MM.1S (cell line): ENCODE measurements at regions not wholly inside any gene's neighbourhood (a gene's known extent, or its start where the extent isn't known, plus 50 kb on each side); places are given as distances from the start of the nearest gene placed in this dataset.

Experiments
- DNase-seq: peaks from one replicate; pipeline ENCODE4 v3.0.0-alpha.2; 2015
- H2AFZ ChIP-seq: fragments of 300-600 bp; sonication (generic); 2 replicates; pipeline ENCODE4 v1.6.0; 2016; ENCODE audit warnings: antibody characterized with exemption, low read length
- H3F3A ChIP-seq: fragments of 300-600 bp; sonication (generic); 2 replicates; pipeline ENCODE4 v1.6.1; 2016; ENCODE audit warnings: mild to moderate bottlenecking, antibody characterized with exemption, low read length, moderate library complexity, mixed read lengths; ENCODE audit not compliant: insufficient read depth
- H3K27ac ChIP-seq: fragments of 300-600 bp; sonication (generic); 2 replicates; pipeline ENCODE4 v1.5.1; 2016; ENCODE audit warnings: mild to moderate bottlenecking, low read length
- H3K27me3 ChIP-seq: fragments of 300-600 bp; sonication (generic); replicated peaks from 2 replicates; pipeline ENCODE4 v1.6.0; 2016; ENCODE audit warnings: low read length; ENCODE audit not compliant: insufficient read depth
- H3K36me3 ChIP-seq: fragments of 300-600 bp; sonication (generic); replicated peaks from 2 replicates; pipeline ENCODE4 v1.6.1; 2016; ENCODE audit warnings: mild to moderate bottlenecking, low read length, mixed read lengths; ENCODE audit not compliant: insufficient read depth
- H3K4me1 ChIP-seq: fragments of 300-600 bp; sonication (generic); 2 replicates; pipeline ENCODE4 v1.6.1; 2016; ENCODE audit warnings: low read length, mixed read lengths
- H3K4me2 ChIP-seq: fragments of 300-600 bp; sonication (generic); 2 replicates; pipeline ENCODE4 v1.6.0; 2016; ENCODE audit warnings: low read depth, low read length
- H3K4me3 ChIP-seq: fragments of 300-600 bp; sonication (generic); 2 replicates; pipeline ENCODE4 v1.5.1; 2016; ENCODE audit warnings: low read length, mixed read lengths
- H3K79me2 ChIP-seq: fragments of 300-600 bp; sonication (generic); 2 replicates; pipeline ENCODE4 v1.6.1; 2016; ENCODE audit warnings: mixed run types, low read length, mixed read lengths
- H3K9ac ChIP-seq: fragments of 300-600 bp; sonication (generic); 2 replicates; pipeline ENCODE4 v1.6.1; 2016; ENCODE audit warnings: low read length, mixed read lengths
- H3K9me2 ChIP-seq: fragments of 300-600 bp; sonication (generic); replicated peaks from 2 replicates; pipeline ENCODE4 v1.6.1; 2016; ENCODE audit warnings: mild to moderate bottlenecking, low read length, mixed read lengths; ENCODE audit not compliant: insufficient read depth
- H3K9me3 ChIP-seq: fragments of 300-600 bp; sonication (generic); replicated peaks from 2 replicates; pipeline ENCODE4 v1.6.1; 2016; ENCODE audit warnings: mild to moderate bottlenecking, low read length, mixed read lengths; ENCODE audit not compliant: insufficient read depth
- H4K20me1 ChIP-seq: fragments of 300-600 bp; sonication (generic); 2 replicates; pipeline ENCODE4 v1.6.1; 2016; ENCODE audit warnings: mild to moderate bottlenecking, low read length, moderate library complexity, mixed read lengths; ENCODE audit not compliant: insufficient read depth
- EZH2 ChIP-seq: fragments of 300-600 bp; sonication (generic); optimal IDR thresholded peaks from 2 replicates; pipeline ENCODE3; 2017; ENCODE audit warnings: low read depth, mild to moderate bottlenecking, antibody characterized with exemption, low read length, mixed read lengths
- EZH2phosphoT487 ChIP-seq: fragments of 300-600 bp; sonication (generic); IDR thresholded peaks from 2 replicates; pipeline ENCODE4 v1.6.1; 2018; ENCODE audit warnings: antibody characterized with exemption, low read length
- TF ChIP-seq, protein P1 (sequence below): fragments of 300-600 bp; sonication (generic); IDR thresholded peaks from 2 replicates; pipeline ENCODE4 v1.5.1; 2016; ENCODE audit warnings: antibody characterized with exemption, low read length, mixed read lengths

DNA sequence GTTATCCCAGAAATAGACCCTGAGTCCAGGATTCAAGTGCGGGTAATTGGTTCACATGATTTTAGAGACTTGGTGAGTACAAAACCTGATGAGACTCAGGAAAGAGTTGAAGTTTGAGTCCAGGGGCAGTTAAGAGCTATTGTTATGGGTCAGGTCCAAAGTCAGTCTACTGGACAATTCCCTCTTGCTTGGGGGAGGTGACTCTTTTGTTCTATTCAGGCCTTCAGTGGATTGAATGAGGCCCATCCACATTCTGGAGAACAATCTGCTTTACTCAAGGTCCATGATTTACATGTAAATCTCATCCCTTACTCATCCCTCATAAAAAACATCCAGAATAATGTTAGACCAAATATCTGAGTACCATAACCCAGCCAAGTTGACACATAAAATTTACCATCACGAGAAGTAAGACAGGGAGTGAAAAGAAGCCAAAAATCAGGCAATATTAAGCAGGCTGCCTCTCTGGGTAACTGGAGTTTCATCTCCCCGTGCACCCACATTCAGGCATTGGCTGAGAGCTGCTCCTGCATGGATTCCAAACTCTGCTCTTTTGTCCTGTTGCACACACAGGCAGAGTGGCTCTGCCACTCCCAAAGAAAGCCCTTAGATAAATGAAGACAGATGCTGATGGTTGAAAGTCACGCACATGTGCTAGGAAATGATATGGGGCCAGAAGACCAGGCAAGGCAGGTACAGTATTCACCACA, 156.0 kb upstream of the SALL1 start:
- Histone ChIP-seq H3K27ac (no peak overlapping the region), H2AFZ (no peak overlapping the region), H3F3A (no peaks in the 10 kb centered on the region), H3K9me3 (no peaks in the 10 kb centered on the region), H3K4me3 (no peak overlapping the region), H3K79me2 (no peaks in the 10 kb centered on the region), H3K36me3 (no peaks in the 10 kb centered on the region), H3K9ac (no peak overlapping the region), H3K4me2 (no peak overlapping the region), H3K4me1 (no peaks in the 10 kb centered on the region), H3K27me3 (no peaks in the 10 kb centered on the region), H4K20me1 (no peaks in the 10 kb centered on the region), H3K9me2 (no peaks in the 10 kb centered on the region)
- no peak for DNase-seq
- TF ChIP-seq EZH2, result no peak
- TF ChIP-seq EZH2phosphoT487, result no peak
- TF ChIP-seq, protein P1, sequence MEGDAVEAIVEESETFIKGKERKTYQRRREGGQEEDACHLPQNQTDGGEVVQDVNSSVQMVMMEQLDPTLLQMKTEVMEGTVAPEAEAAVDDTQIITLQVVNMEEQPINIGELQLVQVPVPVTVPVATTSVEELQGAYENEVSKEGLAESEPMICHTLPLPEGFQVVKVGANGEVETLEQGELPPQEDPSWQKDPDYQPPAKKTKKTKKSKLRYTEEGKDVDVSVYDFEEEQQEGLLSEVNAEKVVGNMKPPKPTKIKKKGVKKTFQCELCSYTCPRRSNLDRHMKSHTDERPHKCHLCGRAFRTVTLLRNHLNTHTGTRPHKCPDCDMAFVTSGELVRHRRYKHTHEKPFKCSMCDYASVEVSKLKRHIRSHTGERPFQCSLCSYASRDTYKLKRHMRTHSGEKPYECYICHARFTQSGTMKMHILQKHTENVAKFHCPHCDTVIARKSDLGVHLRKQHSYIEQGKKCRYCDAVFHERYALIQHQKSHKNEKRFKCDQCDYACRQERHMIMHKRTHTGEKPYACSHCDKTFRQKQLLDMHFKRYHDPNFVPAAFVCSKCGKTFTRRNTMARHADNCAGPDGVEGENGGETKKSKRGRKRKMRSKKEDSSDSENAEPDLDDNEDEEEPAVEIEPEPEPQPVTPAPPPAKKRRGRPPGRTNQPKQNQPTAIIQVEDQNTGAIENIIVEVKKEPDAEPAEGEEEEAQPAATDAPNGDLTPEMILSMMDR, result no peak

DNA sequence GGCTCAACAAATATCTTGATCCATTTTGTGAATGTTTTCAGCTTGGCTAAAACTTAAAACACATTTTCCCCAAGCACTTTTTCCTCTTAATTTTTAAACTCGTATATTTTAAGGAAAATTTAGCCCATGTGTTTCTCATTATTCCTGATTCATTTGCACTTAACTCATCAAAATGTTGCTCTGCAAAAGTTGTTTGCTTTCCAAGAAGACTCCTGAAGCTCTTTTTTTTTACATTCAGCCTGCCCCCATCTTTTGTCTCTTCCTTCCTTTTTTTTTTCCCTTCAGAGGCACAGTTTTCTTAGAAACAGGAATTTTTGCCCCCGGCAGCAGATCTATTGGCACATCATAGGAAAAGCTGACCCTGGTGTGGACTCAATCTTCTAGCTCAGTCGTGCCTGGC, 155.0 kb upstream of the SALL1 start:
- Histone ChIP-seq H3K9ac (no peak overlapping the region), H2AFZ (no peak overlapping the region), H3K4me1 (no peaks in the 10 kb centered on the region), H4K20me1 (no peaks in the 10 kb centered on the region), H3F3A (no peaks in the 10 kb centered on the region), H3K36me3 (no peaks in the 10 kb centered on the region), H3K9me2 (no peaks in the 10 kb centered on the region), H3K27ac (no peak overlapping the region), H3K4me3 (no peak overlapping the region), H3K4me2 (no peak overlapping the region), H3K9me3 (no peaks in the 10 kb centered on the region), H3K79me2 (no peaks in the 10 kb centered on the region), H3K27me3 (no peaks in the 10 kb centered on the region)
- no peak for TF ChIP-seq EZH2
- TF ChIP-seq, protein P1, result no peak
- no peak for DNase-seq

DNA sequence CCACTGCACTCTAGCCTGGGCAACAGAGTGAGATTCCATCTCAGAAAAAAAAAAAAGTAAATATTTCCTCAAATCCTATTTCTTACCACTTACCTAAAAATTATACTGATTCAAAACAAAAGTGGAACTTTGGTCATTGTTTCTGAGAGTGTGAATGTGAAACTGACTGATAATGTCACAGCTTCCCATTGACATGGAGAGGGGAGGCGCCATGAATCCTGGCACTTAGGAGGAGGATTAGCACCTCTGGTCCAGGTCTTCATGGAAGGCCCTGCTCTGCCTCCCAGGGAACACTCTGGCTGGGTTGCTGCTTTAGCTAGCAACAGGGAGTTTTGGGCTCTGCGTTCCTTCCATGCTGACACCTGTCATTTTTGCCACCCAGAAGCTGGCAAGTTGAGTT, 154.3 kb upstream of the SALL1 start:
- TF ChIP-seq EZH2phosphoT487, result no peak
- no peak for TF ChIP-seq EZH2
- TF ChIP-seq, protein P1, result no peak
- Histone ChIP-seq H3K4me2 (no peak overlapping the region), H3F3A (no peaks in the 10 kb centered on the region), H3K27me3 (no peaks in the 10 kb centered on the region), H4K20me1 (no peaks in the 10 kb centered on the region), H3K9me2 (no peaks in the 10 kb centered on the region), H2AFZ (no peak overlapping the region), H3K9me3 (no peaks in the 10 kb centered on the region), H3K4me1 (no peaks in the 10 kb centered on the region), H3K27ac (no peak overlapping the region), H3K9ac (no peak overlapping the region), H3K36me3 (no peaks in the 10 kb centered on the region), H3K4me3 (no peak overlapping the region), H3K79me2 (no peaks in the 10 kb centered on the region)
- DNase-seq, result no peak
